HG03571 (cell line): ENCODE measurements at regions not wholly inside any gene's neighbourhood (a gene's known extent, or its start where the extent isn't known, plus 50 kb on each side); places are given as distances from the start of the nearest gene placed in this dataset.

Experiments used
- ATAC-seq: cut with Tn5 transposase; IDR thresholded peaks from one replicate; pipeline ENCODE4 v1.9.1; 2021; ENCODE audit not compliant: unreplicated experiment

GRCh38 chr7:131197920-131198615 is 129.6 kb upstream of the MKLN1 start:
- no peak for ATAC-seq

GRCh38 chr7:131202451-131202850 is 125.2 kb upstream of the MKLN1 start:
- ATAC-seq = no peak

DNA sequence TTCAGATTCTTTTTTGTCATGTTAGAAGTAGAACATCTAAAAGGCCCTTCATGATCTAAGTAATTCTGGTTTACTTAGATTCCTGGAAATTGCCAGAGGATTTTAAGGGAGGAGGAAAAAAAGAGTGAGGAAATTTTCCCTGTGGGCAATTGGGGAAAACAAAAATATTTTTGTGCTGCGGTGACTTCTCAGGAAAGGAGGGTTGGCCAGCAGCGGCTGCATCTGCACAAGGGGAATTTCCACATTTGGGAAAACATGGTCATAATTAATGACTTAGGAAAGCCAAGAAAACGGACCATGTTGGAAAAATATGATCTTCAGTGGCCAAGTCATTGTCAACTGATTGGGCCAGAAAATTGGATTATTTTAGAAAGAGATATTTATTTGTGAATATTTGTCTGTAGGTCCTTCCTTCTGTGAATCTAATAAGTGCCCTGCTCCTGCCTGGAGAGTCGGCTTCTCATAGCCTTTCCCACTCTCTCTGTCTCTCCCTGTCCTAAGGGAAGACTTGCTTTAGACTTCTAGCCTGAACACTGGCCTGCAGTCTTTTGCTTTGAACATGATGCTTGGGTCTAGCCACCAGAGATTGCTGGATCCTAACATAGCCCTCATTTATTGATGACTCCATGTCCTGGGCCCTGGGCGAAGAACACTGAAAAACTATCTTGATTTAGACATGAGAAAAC is 124.2 kb upstream of the MKLN1 start:
- no peak for ATAC-seq

GRCh38 chr7:131208777-131209176 is 118.9 kb upstream of the MKLN1 start:
- ATAC-seq = no peak

DNA sequence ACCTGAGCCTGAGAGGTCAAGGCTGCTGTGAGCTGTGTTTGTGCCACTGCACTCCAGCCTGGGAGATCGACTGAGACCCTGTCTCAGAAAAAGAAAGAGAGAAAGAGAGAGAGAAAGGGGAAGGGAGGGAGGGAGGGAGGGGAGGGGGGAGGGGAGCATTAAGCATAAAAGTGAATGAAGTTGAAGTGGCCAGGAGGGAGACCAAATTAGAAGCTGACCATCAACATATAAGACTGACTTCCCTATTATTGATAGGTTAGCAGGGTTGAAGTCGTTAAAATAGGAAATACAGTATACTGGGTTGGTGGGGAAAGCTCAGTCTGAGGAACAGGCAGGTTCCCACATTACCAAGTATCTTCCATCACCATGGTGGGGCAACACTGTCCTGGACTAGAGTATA is 117.1 kb upstream of the MKLN1 start:
- no peak for ATAC-seq

DNA sequence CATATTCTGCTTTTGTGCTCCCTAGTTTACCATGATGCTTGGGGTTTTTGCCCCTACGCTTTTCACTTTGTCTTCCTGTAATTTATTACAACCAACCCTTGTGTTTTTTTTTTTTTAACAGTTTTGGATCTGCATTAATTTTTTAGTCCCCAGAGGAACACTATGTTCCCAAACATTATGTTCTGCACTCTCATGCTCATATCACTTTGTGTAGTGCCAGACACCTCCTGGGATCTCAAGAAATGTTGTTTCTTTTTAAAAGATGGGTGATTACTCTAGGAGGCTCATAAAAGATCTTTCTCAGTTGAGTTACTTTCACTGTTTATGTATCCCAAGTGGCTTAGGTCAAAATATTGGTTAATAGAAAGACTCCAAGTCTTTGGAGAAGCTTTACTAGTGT is 116.2 kb upstream of the MKLN1 start:
- ATAC-seq = no peak

DNA sequence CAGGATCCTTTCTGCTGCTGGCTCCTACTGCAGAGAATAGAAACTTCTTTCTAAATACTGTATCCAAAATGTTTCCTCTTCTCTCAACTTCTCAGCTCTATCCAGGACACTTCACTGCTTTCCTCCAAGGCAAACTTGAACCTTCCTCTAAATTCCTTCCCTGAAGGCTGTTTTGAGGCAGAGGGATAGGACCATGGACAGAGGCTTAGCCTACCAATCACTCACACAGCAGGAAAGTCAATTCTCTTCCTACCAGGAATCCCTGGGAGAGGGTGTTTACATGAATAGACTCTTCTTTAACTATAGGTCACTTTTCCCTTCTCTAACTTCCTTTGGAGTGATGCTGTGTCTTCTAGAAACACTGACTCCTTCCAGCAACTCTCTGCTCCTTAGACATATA is 115.6 kb upstream of the MKLN1 start:
- ATAC-seq = no peak

DNA sequence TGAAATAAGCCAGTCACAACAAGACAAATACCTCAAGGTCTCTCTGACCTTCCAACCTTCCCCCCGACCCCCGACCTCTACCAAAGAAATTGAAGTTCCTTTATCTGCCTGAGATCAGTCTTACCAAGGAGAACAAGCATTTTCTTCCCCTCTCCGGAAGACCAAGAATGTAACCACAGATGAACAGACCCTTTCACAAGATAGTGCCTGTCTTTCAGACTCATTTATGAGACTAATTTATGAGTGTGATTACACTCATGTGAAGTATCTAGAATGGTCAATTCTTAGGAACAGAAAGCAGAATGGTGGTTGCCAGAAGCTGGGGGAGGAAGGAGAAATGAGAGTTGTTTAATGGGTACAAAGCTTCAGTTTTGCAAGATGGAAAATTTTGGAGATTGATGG is 108.9 kb upstream of the MKLN1 start:
- no peak for ATAC-seq

GRCh38 chr7:131219312-131220041 is 108.2 kb upstream of the MKLN1 start:
- ATAC-seq = no peak

- ATAC-seq = no peak
Observed at GRCh38 chr7:131221061-131221460, 106.6 kb upstream of the MKLN1 start.

- no peak for ATAC-seq
Observed at GRCh38 chr7:131222171-131222570, 105.5 kb upstream of the MKLN1 start.

DNA sequence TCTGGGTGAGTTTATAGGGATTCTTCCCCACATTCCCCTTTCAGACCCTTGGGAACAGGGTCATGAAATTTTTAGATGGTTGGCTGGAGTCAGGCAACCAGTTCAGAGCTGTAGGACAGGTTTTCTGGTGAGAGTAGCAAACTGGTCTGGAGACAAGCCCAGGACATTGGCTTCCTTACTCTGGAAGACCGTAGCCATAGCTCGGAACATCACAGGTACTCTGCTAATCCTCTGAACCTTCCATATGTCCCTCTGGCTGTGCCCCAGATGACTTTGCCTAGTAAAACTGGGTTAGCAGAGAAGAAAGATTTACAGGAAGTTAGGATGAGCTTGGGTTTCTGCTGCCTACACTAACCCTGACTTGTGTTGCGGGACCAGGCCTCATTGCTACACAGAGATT is 104.5 kb upstream of the MKLN1 start:
- ATAC-seq = no peak

- ATAC-seq = no peak
Observed at GRCh38 chr7:131224996-131225395, 102.7 kb upstream of the MKLN1 start.

GRCh38 chr7:131225619-131226513 is 101.8 kb upstream of the MKLN1 start:
- no peak for ATAC-seq

DNA sequence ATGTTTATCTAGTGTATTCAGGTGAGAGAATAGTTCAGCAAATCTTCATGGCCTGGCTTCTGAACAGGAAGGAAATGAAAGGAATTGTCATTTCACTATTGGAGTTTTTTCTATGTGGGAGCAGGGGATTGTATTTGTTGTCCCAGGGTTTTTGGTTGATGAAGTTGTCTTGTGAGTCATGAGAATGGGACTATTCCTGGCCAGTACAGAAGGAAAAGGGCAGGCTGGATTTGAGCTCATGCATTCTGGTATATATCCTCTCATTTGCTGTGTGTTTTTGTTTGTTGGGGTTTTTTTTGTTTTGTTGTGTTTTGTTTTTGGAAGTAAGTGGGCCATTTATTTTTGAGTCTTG is 101.2 kb upstream of the MKLN1 start:
- ATAC-seq = no peak

GRCh38 chr7:131231381-131232220 is 96.1 kb upstream of the MKLN1 start:
- peak; percentile 77 for ATAC-seq

DNA sequence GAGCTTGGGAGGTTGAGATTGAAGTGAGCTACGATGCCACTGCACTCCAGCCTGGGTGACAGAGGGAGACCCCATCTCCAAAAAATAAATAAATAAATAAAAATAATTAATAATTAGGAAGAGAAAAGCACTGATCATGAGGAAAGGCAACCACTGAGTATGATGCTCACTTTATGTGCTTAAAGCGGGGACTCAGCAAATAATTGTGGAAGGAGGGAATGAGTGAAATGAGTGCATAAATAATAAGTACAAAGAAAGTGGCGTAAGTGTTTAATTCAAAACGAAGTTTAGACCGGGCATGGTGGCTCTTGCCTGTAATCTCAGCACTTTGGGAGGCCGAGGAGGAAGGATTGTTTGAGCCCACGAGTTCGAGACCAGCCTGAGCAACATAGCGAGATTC is 94.9 kb upstream of the MKLN1 start:
- no peak for ATAC-seq

GRCh38 chr7:131233193-131233592 is 94.5 kb upstream of the MKLN1 start:
- ATAC-seq = no peak

GRCh38 chr7:131234719-131235488 is 92.8 kb upstream of the MKLN1 start:
- ATAC-seq = no peak
